ENCODE measurements at regions not wholly inside any gene's neighbourhood (a gene's known extent, or its start where the extent isn't known, plus 50 kb on each side); places are given as distances from the start of the nearest gene placed in this dataset.

- Histone ChIP-seq H4K20me1 (ENCODE audit: insufficient read depth, low read length) (no peaks in the 10 kb centered on the region), H3K27ac (ENCODE audit: low read length) (no peak overlapping the region), H3K36me3 (ENCODE audit: insufficient read depth, low read length) (no peaks in the 10 kb centered on the region), H3K79me2 (ENCODE audit: insufficient read depth, low read length) (no peaks in the 10 kb centered on the region), H3K9ac (ENCODE audit: low read depth, low read length) (no peak overlapping the region), H3K4me3 (ENCODE audit: low read depth in 1 of 2, low read length in 2 of 2) (no peak overlapping the region), H3K27me3 (ENCODE audit: insufficient read depth, low read length, poor library complexity) (peaks cover 10% of the 10 kb centered on the region), H3K9me3 (ENCODE audit: insufficient read depth, low read length, severe bottlenecking) (no peaks in the 10 kb centered on the region), H3K4me2 (ENCODE audit: insufficient read depth, low read length) (no peak overlapping the region), H2AFZ (ENCODE audit: low read depth, low read length) (no peak overlapping the region), H3K4me1 (ENCODE audit: insufficient read depth, low read length) (no peaks in the 10 kb centered on the region)
- TF ChIP-seq EZH2 (IDR thresholded peaks at IDR 0.05; ENCODE audit: borderline replicate concordance, low read depth, low read length, severe bottlenecking) (no peak), CTCF (IDR thresholded peaks at IDR 0.05; ENCODE audit: borderline replicate concordance, extremely low read depth, low read length, poor library complexity, severe bottlenecking) (no peak)
- DNase-seq, result no peak
- no peak for ATAC-seq (ENCODE audit: insufficient read depth, low read depth)
These were observed 331.5 kb downstream of the SNAPC1 start for GRCh38 chr14:62093736-62094135.

- H3K79me2 ChIP-seq (ENCODE audit: insufficient read depth, low read length), result no peaks in the 10 kb centered on the region
- DNase-seq (no peak), ATAC-seq (ENCODE audit: insufficient read depth, low read depth) (no peak)
- no peaks in the 10 kb centered on the region for H3K9me3 ChIP-seq (ENCODE audit: insufficient read depth, low read length, severe bottlenecking)
- no peaks in the 10 kb centered on the region for H3K4me1 ChIP-seq (ENCODE audit: insufficient read depth, low read length)
- no peak for TF ChIP-seq EZH2 (IDR thresholded peaks at IDR 0.05; ENCODE audit: borderline replicate concordance, low read depth, low read length, severe bottlenecking)
- no peak for TF ChIP-seq CTCF (IDR thresholded peaks at IDR 0.05; ENCODE audit: borderline replicate concordance, extremely low read depth, low read length, poor library complexity, severe bottlenecking)
- no peaks in the 10 kb centered on the region for H3K36me3 ChIP-seq (ENCODE audit: insufficient read depth, low read length)
- H4K20me1 ChIP-seq (ENCODE audit: insufficient read depth, low read length), result no peaks in the 10 kb centered on the region
- H3K27ac ChIP-seq (ENCODE audit: low read length), result no peak overlapping the region
- H3K9ac ChIP-seq (ENCODE audit: low read depth, low read length), result no peak overlapping the region
- H3K4me3 ChIP-seq (ENCODE audit: low read depth in 1 of 2, low read length in 2 of 2), result no peak overlapping the region
- H3K27me3 ChIP-seq (ENCODE audit: insufficient read depth, low read length, poor library complexity), result peaks cover 18% of the 10 kb centered on the region
- no peak overlapping the region for H3K4me2 ChIP-seq (ENCODE audit: insufficient read depth, low read length)
- H2AFZ ChIP-seq (ENCODE audit: low read depth, low read length), result no peak overlapping the region
These were observed 334.9 kb downstream of the SNAPC1 start for GRCh38 chr14:62097072-62097471.

- Histone ChIP-seq H3K9me3 (ENCODE audit: insufficient read depth, low read length, severe bottlenecking) (no peaks in the 10 kb centered on the region), H3K4me1 (ENCODE audit: insufficient read depth, low read length) (no peaks in the 10 kb centered on the region), H4K20me1 (ENCODE audit: insufficient read depth, low read length) (no peaks in the 10 kb centered on the region), H2AFZ (ENCODE audit: low read depth, low read length) (no peak overlapping the region), H3K27ac (ENCODE audit: low read length) (no peak overlapping the region), H3K4me2 (ENCODE audit: insufficient read depth, low read length) (no peak overlapping the region), H3K27me3 (ENCODE audit: insufficient read depth, low read length, poor library complexity) (peaks cover 18% of the 10 kb centered on the region), H3K4me3 (ENCODE audit: low read depth in 1 of 2, low read length in 2 of 2) (no peak overlapping the region), H3K79me2 (ENCODE audit: insufficient read depth, low read length) (no peaks in the 10 kb centered on the region), H3K36me3 (ENCODE audit: insufficient read depth, low read length) (no peaks in the 10 kb centered on the region), H3K9ac (ENCODE audit: low read depth, low read length) (no peak overlapping the region)
- ATAC-seq (ENCODE audit: insufficient read depth, low read depth) (no peak), DNase-seq (no peak)
- TF ChIP-seq CTCF (IDR thresholded peaks at IDR 0.05; ENCODE audit: borderline replicate concordance, extremely low read depth, low read length, poor library complexity, severe bottlenecking) (no peak), EZH2 (IDR thresholded peaks at IDR 0.05; ENCODE audit: borderline replicate concordance, low read depth, low read length, severe bottlenecking) (no peak)
These were observed 335.6 kb downstream of the SNAPC1 start for GRCh38 chr14:62097824-62098223.

- DNase-seq (no peak), ATAC-seq (ENCODE audit: insufficient read depth, low read depth) (no peak)
- Histone ChIP-seq H2AFZ (ENCODE audit: low read depth, low read length) (no peak overlapping the region), H4K20me1 (ENCODE audit: insufficient read depth, low read length) (no peaks in the 10 kb centered on the region), H3K27me3 (ENCODE audit: insufficient read depth, low read length, poor library complexity) (peaks cover 18% of the 10 kb centered on the region), H3K4me1 (ENCODE audit: insufficient read depth, low read length) (no peaks in the 10 kb centered on the region), H3K4me3 (ENCODE audit: low read depth in 1 of 2, low read length in 2 of 2) (no peak overlapping the region), H3K9ac (ENCODE audit: low read depth, low read length) (no peak overlapping the region), H3K4me2 (ENCODE audit: insufficient read depth, low read length) (no peak overlapping the region), H3K9me3 (ENCODE audit: insufficient read depth, low read length, severe bottlenecking) (no peaks in the 10 kb centered on the region), H3K27ac (ENCODE audit: low read length) (no peak overlapping the region), H3K79me2 (ENCODE audit: insufficient read depth, low read length) (no peaks in the 10 kb centered on the region), H3K36me3 (ENCODE audit: insufficient read depth, low read length) (no peaks in the 10 kb centered on the region)
- TF ChIP-seq CTCF (IDR thresholded peaks at IDR 0.05; ENCODE audit: borderline replicate concordance, extremely low read depth, low read length, poor library complexity, severe bottlenecking) (no peak), EZH2 (IDR thresholded peaks at IDR 0.05; ENCODE audit: borderline replicate concordance, low read depth, low read length, severe bottlenecking) (no peak)
These were observed 336.1 kb downstream of the SNAPC1 start for GRCh38 chr14:62098357-62098756.
